CD4-positive, alpha-beta T cell treated with Interleukin-17A for 1 hour (primary cell): ENCODE measurements at regions not wholly inside any gene's neighbourhood (a gene's known extent, or its start where the extent isn't known, plus 50 kb on each side); places are given as distances from the start of the nearest gene placed in this dataset.

ENCODE experiments used
- DNase-seq: peaks from one replicate; pipeline ENCODE4 v3.0.0-alpha.2; 2020

DNA sequence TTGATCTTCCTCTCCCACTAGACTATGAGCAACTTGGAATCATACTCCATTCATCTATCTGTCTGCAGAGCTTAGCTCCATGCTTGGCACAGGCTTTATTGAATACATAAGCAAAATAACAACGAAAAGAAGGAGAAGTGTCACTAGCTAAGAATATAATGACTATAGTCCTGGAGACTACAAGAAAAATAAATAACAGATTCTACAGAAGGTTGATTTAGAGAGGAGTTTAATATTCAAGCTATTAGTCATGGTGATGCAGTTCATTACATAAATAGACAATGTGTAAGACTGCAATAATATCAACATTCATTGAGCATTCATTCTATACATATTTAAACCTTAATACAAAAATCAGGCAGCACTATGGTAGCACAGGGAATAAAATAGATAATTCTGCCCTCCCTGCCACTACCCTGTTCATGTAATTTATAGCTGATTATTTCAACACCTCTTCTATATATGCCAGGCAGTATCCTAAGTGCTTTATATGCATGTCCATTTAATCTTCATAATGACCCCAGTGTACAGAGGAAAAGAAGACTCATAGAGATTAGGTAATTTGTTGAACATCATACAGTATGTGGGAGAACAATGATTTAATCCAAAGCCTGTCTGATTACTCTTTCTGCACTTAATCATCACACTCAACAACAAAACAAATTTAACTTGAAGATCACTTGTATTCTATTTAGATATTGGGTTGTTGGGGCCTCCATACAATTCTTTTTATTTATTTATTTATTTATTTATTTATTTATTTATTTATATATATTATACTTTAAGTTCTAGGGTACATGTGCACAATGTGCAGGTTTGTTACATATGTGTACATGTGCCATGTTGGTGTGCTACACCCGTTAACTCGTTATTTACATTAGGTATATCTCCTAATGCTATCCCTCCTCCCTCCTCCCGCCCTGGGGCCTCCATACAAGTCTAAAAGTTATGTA is 165.3 kb downstream of the RNF152 start:
- DNase-seq = no peak

DNA sequence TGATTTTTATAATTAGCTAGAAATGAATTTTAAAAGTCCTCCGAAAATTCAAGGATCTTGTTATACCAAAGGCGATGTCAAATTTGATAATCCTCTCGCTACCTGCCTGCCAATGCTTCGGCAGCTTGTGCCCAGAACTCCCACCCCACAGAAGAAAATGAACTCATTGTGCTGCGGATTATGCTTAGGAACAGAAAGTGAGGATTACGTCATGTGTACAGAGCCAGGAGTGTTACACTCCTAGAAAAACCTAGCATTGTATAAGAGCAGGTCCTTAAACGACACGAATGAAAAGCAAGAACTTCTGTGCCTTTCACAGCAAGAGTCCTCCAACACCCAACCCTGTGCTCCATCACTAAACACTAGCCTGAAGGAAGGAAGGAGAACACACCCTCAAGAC is 168.3 kb downstream of the RNF152 start:
- no peak for DNase-seq

DNA sequence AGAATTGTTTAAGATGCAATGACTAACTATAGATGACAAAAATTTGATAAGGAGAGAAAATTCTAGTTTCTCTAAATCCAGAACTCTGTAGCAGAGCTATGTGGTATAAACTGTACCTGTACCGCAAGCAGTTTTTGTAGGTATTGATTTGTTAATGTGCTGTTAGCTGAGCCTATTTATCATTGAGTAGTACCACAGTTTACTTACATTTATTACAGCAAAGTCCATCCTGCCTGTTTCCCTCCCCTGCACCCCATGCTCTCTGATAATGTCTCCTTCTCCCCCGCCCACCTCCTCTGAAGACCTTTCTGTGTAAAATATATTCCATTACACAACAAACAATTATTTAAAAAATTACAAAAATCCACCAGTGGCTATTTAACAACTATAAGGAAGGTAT is 170.6 kb downstream of the RNF152 start:
- no peak for DNase-seq

DNA sequence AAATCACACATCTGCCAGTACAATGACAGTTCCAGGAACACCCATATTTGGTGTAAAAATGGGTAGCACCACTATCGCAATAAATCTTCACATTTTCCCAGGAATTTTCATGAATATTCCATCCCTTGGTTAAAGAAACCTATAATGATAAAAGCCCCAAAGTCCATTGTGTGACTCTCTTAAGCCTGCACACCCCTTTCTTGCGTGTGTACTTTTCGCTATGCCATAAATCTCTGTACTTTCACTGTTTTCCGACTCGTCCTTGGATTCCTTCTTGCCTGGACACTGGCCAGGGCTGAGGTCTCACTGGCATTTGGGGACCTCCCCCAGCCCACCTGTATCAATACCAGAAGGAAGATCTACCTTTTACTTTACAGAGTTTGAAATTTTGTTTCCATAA is 172.3 kb downstream of the RNF152 start:
- no peak for DNase-seq

- no peak for DNase-seq
Measured at GRCh38 chr18:61719671-61720070, 173.1 kb downstream of the RNF152 start.

GRCh38 chr18:61718944-61719343 is 173.9 kb downstream of the RNF152 start:
- DNase-seq = no peak

- no peak for DNase-seq
Measured at GRCh38 chr18:61714421-61714820, 178.4 kb downstream of the RNF152 start.

DNA sequence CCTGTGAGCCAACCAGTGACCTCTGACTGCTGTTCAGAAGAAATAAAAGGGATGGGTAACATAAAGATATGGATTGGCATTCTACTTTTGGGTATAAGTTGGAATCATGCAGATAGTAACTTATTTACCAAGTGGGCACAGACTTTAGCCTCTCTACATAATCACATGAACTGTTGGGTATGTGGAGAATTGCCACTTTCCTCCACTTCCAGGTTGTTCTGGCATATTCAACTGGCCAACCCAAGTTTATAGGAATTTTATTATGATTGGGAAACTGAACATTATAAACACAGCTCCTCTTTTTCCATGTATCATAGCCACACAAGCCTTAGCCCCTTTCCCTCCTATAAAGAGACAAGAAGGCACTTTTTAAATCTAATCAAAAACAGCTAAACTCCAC is 179.3 kb downstream of the RNF152 start:
- DNase-seq = no peak

- no peak for DNase-seq
Measured at GRCh38 chr18:61710082-61710620, 182.7 kb downstream of the RNF152 start.

- no peak for DNase-seq
Measured at GRCh38 chr18:61706276-61706915, 186.4 kb downstream of the RNF152 start.

DNA sequence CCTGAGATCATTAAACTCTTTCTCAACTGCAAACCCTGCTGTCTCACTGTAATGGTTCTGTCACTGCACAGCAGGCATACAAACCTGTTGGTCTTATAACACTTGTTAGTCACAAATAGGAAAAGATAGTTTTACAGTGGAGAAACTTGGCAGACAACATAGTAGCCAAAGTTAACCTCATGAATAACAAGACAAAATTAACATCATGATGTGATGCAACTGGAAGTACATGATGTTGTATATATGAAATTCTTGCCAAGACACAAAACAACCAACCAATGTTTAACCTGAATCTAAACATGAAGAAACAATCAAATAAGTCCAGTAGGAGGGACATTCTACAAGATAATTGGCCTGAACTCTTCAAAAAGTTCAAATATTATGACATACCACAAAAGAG is 189.3 kb downstream of the RNF152 start:
- DNase-seq = no peak

GRCh38 chr18:61702007-61702406 is 190.8 kb downstream of the RNF152 start:
- DNase-seq = no peak

- DNase-seq = no peak
Measured at GRCh38 chr18:61699397-61700110, 193.3 kb downstream of the RNF152 start.

DNA sequence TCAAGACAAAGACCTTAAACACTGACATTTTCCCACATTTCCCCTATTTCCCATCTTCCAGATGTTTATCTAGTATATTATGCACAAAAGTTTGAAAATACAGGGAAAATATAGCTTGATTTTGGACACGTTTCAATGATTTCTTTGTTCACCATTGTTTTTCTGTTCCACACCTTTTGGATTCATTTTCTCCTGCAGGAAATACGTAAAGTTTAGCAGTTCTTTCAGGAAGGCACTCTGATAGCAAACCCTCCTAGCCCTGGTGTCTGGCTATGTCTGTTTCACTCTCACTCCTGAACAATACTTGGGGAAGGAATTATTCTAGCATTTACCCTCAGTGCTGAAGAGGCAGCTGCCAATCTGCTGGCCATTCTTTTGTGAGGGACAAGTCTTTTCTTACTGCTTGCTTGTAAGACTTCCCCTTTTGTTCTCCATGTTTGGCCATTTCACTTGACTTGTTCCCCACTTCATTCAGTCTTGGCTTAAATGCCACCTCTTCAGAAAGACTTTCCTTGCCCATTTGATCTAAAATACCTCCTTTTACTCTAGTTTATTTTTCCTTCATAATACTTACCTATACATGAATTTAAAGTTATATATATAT is 195.4 kb downstream of the RNF152 start:
- DNase-seq = no peak

DNA sequence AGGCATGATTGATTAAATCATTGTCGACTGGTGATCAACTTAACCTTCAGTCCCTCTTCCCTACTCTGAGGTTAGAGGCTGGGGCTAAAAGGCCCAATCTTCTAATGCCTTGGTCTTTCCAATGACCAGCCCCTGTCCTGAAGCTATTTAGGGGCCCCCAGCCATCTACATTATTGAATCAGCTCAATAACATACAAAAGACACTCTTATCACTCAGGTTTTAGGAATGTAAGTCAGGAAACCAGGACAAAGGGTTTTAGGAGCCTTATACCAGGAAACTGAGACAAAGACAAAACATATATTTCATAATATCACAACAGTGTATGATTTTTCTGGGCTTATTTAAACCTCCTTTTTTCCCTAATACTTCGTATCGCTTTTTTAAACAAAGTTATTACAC is 198.6 kb downstream of the RNF152 start:
- no peak for DNase-seq

DNA sequence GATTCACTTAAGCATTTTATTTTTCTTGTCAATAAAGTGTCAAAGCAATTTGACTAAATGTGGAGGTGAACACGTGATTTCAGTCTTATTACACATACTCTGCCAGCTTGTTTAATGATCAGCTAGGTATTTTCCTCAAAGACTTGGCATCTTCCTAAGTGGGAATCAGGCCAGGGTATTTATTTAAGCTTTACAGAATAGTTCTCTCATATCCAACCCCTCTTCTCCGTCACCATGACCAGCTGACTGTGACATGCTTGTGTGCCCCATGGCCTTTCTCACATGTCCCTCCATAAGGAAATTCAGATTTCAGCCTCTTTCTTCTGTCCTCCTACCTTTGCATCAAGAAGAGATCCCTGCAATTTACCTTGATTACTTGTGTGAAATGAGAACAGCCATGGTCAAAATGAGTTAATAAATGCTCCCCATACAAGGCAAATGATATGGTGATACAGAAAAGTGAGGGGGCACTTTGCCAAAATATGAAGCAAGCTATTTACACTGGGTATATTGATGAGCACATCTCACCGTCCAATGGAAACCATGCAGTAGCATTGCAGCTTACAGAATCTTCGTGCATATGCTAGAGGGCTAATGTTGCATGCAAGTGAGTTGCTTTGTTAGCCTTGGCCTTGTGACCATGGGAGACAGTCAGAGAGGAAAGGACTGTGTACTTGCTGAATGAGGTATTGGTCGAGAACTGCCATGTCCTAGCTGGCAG is 202.2 kb downstream of the RNF152 start:
- no peak for DNase-seq

- DNase-seq = no peak
Measured at GRCh38 chr18:61687317-61687716, 205.5 kb downstream of the RNF152 start.

- DNase-seq = no peak
Measured at GRCh38 chr18:61683856-61684255, 209.0 kb downstream of the RNF152 start.

GRCh38 chr18:61681065-61681464 is 211.7 kb downstream of the RNF152 start:
- DNase-seq = no peak

DNA sequence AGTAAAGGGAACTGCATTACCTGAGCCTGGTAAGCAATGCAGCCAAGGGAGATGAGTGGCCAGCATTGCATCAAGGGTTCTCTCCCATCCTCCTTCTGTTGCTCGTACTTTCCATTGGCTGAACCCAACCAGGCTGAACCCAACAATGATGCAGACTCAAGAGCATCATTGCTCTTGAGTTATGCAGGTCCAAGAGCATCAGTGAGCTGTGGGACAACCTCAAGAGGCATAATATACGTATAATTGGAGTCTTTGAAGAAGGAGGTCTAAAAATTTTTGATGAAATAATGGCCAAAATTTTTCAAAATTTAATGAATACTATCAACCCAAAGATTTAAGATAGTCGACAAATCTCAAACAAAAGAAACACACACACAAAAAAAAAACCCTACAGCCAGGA is 213.0 kb downstream of the RNF152 start:
- DNase-seq = no peak

GRCh38 chr18:61677435-61677970 is 215.3 kb downstream of the RNF152 start:
- no peak for DNase-seq
